ENCODE measurements at regions not wholly inside any gene's neighbourhood (a gene's known extent, or its start where the extent isn't known, plus 50 kb on each side); places are given as distances from the start of the nearest gene placed in this dataset.

DNA sequence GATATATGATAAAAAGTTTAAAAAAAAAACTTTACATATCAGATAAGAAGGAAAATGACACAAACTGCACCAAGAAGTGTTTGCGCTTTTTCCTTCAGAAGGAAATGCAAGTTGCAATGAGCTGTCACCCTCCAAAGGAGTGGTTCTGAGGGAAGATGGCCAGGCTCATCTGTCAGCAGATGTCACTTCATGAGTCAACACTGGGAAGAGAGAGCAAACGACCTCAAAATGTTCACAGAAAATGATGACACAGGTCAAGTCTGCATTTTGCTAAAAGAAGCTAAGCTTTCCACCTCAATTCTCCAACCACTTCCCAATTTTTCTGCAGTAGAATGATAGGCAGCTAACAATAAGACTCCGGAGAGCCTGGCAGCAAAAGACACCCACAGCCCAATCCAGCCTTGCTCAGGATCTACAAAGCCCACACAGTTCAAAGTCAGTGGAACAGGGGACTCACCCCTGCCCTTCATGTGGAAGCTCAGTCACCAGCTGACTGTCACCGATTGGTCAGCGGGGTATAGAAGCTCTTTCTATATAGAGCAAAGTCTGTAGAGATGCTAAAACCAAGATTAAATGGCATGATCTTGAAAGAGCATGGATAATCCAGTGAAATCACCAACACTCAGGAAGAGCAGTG is 155.1 kb upstream of the NEBL start:
- Histone ChIP-seq H3K9me3 (ENCODE audit: low read length) (no peaks in the 10 kb centered on the region), H3K27ac (ENCODE audit: low read length) (no peak overlapping the region), H3K4me2 (ENCODE audit: low read length) (no peak overlapping the region), H3K27me3 (ENCODE audit: insufficient read depth, low read depth, low read length) (no peaks in the 10 kb centered on the region), H4K20me1 (ENCODE audit: insufficient read depth) (no peaks in the 10 kb centered on the region), H3K4me3 (ENCODE audit: low read length) (no peak overlapping the region), H3F3A (ENCODE audit: insufficient read depth, low read length, poor library complexity, severe bottlenecking) (no peaks in the 10 kb centered on the region), H3K9me2 (ENCODE audit: insufficient read depth, low read length) (no peaks in the 10 kb centered on the region), H3K36me3 (ENCODE audit: insufficient read depth, low read length) (no peaks in the 10 kb centered on the region), H3K79me2 (replicated peaks; ENCODE audit: insufficient read depth, low read length) (no peaks in the 10 kb centered on the region), H3K9ac (ENCODE audit: low read length) (no peak overlapping the region), H2AFZ (ENCODE audit: low read depth, low read length) (no peak overlapping the region)
- TF ChIP-seq EZH2 (IDR thresholded peaks at IDR 0.05; ENCODE audit: borderline replicate concordance, insufficient read depth, low read length, poor library complexity, severe bottlenecking) = no peak
- TF ChIP-seq, protein P1, sequence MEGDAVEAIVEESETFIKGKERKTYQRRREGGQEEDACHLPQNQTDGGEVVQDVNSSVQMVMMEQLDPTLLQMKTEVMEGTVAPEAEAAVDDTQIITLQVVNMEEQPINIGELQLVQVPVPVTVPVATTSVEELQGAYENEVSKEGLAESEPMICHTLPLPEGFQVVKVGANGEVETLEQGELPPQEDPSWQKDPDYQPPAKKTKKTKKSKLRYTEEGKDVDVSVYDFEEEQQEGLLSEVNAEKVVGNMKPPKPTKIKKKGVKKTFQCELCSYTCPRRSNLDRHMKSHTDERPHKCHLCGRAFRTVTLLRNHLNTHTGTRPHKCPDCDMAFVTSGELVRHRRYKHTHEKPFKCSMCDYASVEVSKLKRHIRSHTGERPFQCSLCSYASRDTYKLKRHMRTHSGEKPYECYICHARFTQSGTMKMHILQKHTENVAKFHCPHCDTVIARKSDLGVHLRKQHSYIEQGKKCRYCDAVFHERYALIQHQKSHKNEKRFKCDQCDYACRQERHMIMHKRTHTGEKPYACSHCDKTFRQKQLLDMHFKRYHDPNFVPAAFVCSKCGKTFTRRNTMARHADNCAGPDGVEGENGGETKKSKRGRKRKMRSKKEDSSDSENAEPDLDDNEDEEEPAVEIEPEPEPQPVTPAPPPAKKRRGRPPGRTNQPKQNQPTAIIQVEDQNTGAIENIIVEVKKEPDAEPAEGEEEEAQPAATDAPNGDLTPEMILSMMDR (IDR thresholded peaks at IDR 0.05; ENCODE audit: poor library complexity, severe bottlenecking) = no peak
- no peak for TF ChIP-seq SMC3 (conservative IDR thresholded peaks at IDR 0.05; ENCODE audit: poor library complexity)
- TF ChIP-seq, protein P2, sequence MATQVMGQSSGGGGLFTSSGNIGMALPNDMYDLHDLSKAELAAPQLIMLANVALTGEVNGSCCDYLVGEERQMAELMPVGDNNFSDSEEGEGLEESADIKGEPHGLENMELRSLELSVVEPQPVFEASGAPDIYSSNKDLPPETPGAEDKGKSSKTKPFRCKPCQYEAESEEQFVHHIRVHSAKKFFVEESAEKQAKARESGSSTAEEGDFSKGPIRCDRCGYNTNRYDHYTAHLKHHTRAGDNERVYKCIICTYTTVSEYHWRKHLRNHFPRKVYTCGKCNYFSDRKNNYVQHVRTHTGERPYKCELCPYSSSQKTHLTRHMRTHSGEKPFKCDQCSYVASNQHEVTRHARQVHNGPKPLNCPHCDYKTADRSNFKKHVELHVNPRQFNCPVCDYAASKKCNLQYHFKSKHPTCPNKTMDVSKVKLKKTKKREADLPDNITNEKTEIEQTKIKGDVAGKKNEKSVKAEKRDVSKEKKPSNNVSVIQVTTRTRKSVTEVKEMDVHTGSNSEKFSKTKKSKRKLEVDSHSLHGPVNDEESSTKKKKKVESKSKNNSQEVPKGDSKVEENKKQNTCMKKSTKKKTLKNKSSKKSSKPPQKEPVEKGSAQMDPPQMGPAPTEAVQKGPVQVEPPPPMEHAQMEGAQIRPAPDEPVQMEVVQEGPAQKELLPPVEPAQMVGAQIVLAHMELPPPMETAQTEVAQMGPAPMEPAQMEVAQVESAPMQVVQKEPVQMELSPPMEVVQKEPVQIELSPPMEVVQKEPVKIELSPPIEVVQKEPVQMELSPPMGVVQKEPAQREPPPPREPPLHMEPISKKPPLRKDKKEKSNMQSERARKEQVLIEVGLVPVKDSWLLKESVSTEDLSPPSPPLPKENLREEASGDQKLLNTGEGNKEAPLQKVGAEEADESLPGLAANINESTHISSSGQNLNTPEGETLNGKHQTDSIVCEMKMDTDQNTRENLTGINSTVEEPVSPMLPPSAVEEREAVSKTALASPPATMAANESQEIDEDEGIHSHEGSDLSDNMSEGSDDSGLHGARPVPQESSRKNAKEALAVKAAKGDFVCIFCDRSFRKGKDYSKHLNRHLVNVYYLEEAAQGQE (IDR thresholded peaks at IDR 0.05; ENCODE audit: borderline replicate concordance) = no peak
- TF ChIP-seq EP300 (conservative IDR thresholded peaks at IDR 0.05; ENCODE audit: poor library complexity, severe bottlenecking) = no peak
- TF ChIP-seq MXI1 (conservative IDR thresholded peaks at IDR 0.05; ENCODE audit: poor library complexity, severe bottlenecking) = no peak
- no peak for TF ChIP-seq POLR2AphosphoS5 (IDR thresholded peaks at IDR 0.05)
- no peak for TF ChIP-seq TAF1 (IDR thresholded peaks at IDR 0.05; ENCODE audit: low read depth)
- no peak for TF ChIP-seq RAD21 (conservative IDR thresholded peaks at IDR 0.05)

DNA sequence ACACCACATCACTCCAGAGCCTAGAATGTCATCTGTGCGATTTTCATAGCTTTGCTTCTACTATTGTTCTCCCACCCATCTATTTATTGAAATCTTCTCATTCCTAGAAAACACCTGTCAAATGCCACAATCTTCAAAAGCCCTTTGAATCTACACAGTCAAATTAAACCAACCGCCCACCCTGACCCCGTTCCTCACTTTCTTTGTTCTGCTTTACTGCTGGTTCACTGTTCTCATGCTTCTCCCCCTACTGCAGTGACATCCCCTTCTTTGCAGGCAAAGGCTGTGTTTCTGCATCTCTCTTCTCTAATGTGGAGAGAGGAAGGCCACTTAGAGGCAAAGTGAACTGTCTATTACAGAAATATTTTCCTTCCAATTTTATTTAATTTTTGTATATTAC is 152.4 kb upstream of the NEBL start:
- Histone ChIP-seq H3F3A (ENCODE audit: insufficient read depth, low read length, poor library complexity, severe bottlenecking) (no peaks in the 10 kb centered on the region), H3K36me3 (ENCODE audit: insufficient read depth, low read length) (no peaks in the 10 kb centered on the region), H4K20me1 (ENCODE audit: insufficient read depth) (no peaks in the 10 kb centered on the region), H3K9me2 (ENCODE audit: insufficient read depth, low read length) (no peaks in the 10 kb centered on the region), H3K9ac (ENCODE audit: low read length) (no peak overlapping the region), H3K79me2 (replicated peaks; ENCODE audit: insufficient read depth, low read length) (no peaks in the 10 kb centered on the region), H3K9me3 (ENCODE audit: low read length) (no peaks in the 10 kb centered on the region), H3K4me2 (ENCODE audit: low read length) (no peak overlapping the region), H3K27ac (ENCODE audit: low read length) (no peak overlapping the region), H2AFZ (ENCODE audit: low read depth, low read length) (no peak overlapping the region), H3K27me3 (ENCODE audit: insufficient read depth, low read depth, low read length) (no peaks in the 10 kb centered on the region), H3K4me3 (ENCODE audit: low read length) (no peak overlapping the region)
- TF ChIP-seq RAD21 (conservative IDR thresholded peaks at IDR 0.05) (no peak), POLR2AphosphoS5 (IDR thresholded peaks at IDR 0.05) (no peak), EZH2 (IDR thresholded peaks at IDR 0.05; ENCODE audit: borderline replicate concordance, insufficient read depth, low read length, poor library complexity, severe bottlenecking) (no peak), MXI1 (conservative IDR thresholded peaks at IDR 0.05; ENCODE audit: poor library complexity, severe bottlenecking) (no peak), TAF1 (IDR thresholded peaks at IDR 0.05; ENCODE audit: low read depth) (no peak), EP300 (conservative IDR thresholded peaks at IDR 0.05; ENCODE audit: poor library complexity, severe bottlenecking) (no peak), SMC3 (conservative IDR thresholded peaks at IDR 0.05; ENCODE audit: poor library complexity) (no peak)
- TF ChIP-seq, protein P2 (IDR thresholded peaks at IDR 0.05; ENCODE audit: borderline replicate concordance) = no peak
- TF ChIP-seq, protein P1 (IDR thresholded peaks at IDR 0.05; ENCODE audit: poor library complexity, severe bottlenecking) = no peak
